ENCODE measurements at regions not wholly inside any gene's neighbourhood (a gene's known extent, or its start where the extent isn't known, plus 50 kb on each side); places are given as distances from the start of the nearest gene placed in this dataset.

GRCh38 chr22:46076651-46077339, 73.5 kb upstream of the PPARA start:
- no peak for TF ChIP-seq CTCF (conservative IDR thresholded peaks at IDR 0.05)
- peak; percentile 24; the same call in 1 of the 2 replicates for TF ChIP-seq ZFX (IDR thresholded peaks at IDR 0.05)

All from C4-2B (cell line).